ENCODE measurements at regions not wholly inside any gene's neighbourhood (a gene's known extent, or its start where the extent isn't known, plus 50 kb on each side); places are given as distances from the start of the nearest gene placed in this dataset.

- H3K27ac ChIP-seq, result no peak overlapping the region
- intact Hi-C loops (cut with DNase I), result no loop called here
- 85 to 86% methylated on average over 5 of the region's 5 CpGs for WGBS, 2 donors
- H3K36me3 ChIP-seq, result no peaks in the 10 kb centered on the region
- H3K4me3 ChIP-seq (replicated peaks in 1 of 3), result no peak overlapping the region
- H3K9me3 ChIP-seq, result no peaks in the 10 kb centered on the region
- no peaks in the 10 kb centered on the region for H3K4me1 ChIP-seq
- no peak for DNase-seq
- H3K27me3 ChIP-seq, result no peaks in the 10 kb centered on the region
- no peak for TF ChIP-seq POLR2A (IDR thresholded peaks at IDR 0.05)
- no peak for TF ChIP-seq CTCF (IDR thresholded peaks at IDR 0.05)
These were observed 114.0 kb downstream of the BCOR start for GRCh38 chrX:39983715-39984114.

GRCh38 chrX:39984191-39984956, 113.4 kb downstream of the BCOR start:
- H3K4me3 ChIP-seq (replicated peaks in 1 of 3), result no peak overlapping the region
- WGBS, 2 donors, result 74 to 90% methylated on average over 3 to 13 of the region's 14 CpGs
- H3K36me3 ChIP-seq, result no peaks in the 10 kb centered on the region
- no peak overlapping the region for H3K27ac ChIP-seq
- intact Hi-C loops (cut with DNase I), result no loop called here
- H3K27me3 ChIP-seq, result no peaks in the 10 kb centered on the region
- no peak for TF ChIP-seq CTCF (IDR thresholded peaks at IDR 0.05)
- TF ChIP-seq POLR2A (IDR thresholded peaks at IDR 0.05), result no peak
- DNase-seq, result no peak
- H3K4me1 ChIP-seq, result no peaks in the 10 kb centered on the region
- no peaks in the 10 kb centered on the region for H3K9me3 ChIP-seq

- no peak for DNase-seq
- intact Hi-C loops (cut with DNase I), result no loop called here
- Histone ChIP-seq H3K4me1 (no peaks in the 10 kb centered on the region), H3K27ac (no peak overlapping the region), H3K36me3 (no peaks in the 10 kb centered on the region), H3K9me3 (no peaks in the 10 kb centered on the region), H3K27me3 (no peaks in the 10 kb centered on the region), H3K4me3 (replicated peaks in 1 of 3) (no peak overlapping the region)
- TF ChIP-seq CTCF (IDR thresholded peaks at IDR 0.05), result no peak
- TF ChIP-seq POLR2A (IDR thresholded peaks at IDR 0.05), result no peak
- 97% methylated on average over 6 to 9 of the region's 9 CpGs for WGBS, 2 donors
These were observed 112.7 kb downstream of the BCOR start for GRCh38 chrX:39985071-39985470.

- H3K27me3 ChIP-seq, result no peaks in the 10 kb centered on the region
- no peaks in the 10 kb centered on the region for H3K36me3 ChIP-seq
- intact Hi-C loops (cut with DNase I), result no loop called here
- 59 to 66% methylated on average over 4 of the region's 4 CpGs for WGBS, 2 donors
- DNase-seq, result no peak
- no peaks in the 10 kb centered on the region for H3K4me1 ChIP-seq
- no peaks in the 10 kb centered on the region for H3K9me3 ChIP-seq
- H3K27ac ChIP-seq, result no peak overlapping the region
- TF ChIP-seq POLR2A (IDR thresholded peaks at IDR 0.05) (no peak), CTCF (IDR thresholded peaks at IDR 0.05) (no peak)
- H3K4me3 ChIP-seq (replicated peaks in 1 of 3), result no peak overlapping the region
These were observed 112.2 kb downstream of the BCOR start for GRCh38 chrX:39985551-39985950.

- no peaks in the 10 kb centered on the region for H3K36me3 ChIP-seq
- no peak for TF ChIP-seq CTCF (IDR thresholded peaks at IDR 0.05)
- TF ChIP-seq POLR2A (IDR thresholded peaks at IDR 0.05), result no peak
- no peaks in the 10 kb centered on the region for H3K4me1 ChIP-seq
- no peaks in the 10 kb centered on the region for H3K9me3 ChIP-seq
- no peaks in the 10 kb centered on the region for H3K27me3 ChIP-seq
- intact Hi-C loops (cut with DNase I), result no loop called here
- DNase-seq, result peak; percentile 71 to 72
- no peak overlapping the region for H3K27ac ChIP-seq
- no peak overlapping the region for H3K4me3 ChIP-seq (replicated peaks in 1 of 3)
These were observed 109.3 kb downstream of the BCOR start for GRCh38 chrX:39988496-39988895.

Measured in thyroid gland (tissue), 4 donors.